ENCODE measurements at regions not wholly inside any gene's neighbourhood (a gene's known extent, or its start where the extent isn't known, plus 50 kb on each side); places are given as distances from the start of the nearest gene placed in this dataset.

DNA sequence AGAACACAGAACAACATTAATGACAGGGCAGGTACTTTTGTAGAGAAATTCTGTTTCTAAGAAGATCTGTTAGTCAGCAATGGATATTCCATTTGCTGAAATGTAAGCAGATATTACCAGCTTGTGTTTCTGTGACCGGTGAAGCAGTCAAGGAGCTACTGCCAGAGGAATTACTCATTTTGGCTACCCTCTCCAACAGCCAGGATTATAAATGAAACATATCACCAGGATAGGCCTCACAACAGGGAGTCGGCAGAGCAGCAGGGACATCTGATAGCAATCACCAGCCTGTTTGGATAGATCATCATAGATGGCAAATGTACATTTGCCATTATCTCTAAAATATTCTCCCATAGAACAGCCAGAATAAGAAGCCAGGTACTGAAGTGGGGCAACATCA is 440.7 kb downstream of the KCNH5 start:
- TF ChIP-seq, protein P1, sequence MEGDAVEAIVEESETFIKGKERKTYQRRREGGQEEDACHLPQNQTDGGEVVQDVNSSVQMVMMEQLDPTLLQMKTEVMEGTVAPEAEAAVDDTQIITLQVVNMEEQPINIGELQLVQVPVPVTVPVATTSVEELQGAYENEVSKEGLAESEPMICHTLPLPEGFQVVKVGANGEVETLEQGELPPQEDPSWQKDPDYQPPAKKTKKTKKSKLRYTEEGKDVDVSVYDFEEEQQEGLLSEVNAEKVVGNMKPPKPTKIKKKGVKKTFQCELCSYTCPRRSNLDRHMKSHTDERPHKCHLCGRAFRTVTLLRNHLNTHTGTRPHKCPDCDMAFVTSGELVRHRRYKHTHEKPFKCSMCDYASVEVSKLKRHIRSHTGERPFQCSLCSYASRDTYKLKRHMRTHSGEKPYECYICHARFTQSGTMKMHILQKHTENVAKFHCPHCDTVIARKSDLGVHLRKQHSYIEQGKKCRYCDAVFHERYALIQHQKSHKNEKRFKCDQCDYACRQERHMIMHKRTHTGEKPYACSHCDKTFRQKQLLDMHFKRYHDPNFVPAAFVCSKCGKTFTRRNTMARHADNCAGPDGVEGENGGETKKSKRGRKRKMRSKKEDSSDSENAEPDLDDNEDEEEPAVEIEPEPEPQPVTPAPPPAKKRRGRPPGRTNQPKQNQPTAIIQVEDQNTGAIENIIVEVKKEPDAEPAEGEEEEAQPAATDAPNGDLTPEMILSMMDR (IDR thresholded peaks at IDR 0.05): no peak
- TF ChIP-seq EZH2 (IDR thresholded peaks at IDR 0.05; ENCODE audit: borderline replicate concordance, insufficient read depth, low read depth, low read length, poor library complexity, severe bottlenecking): no peak
